Mesendoderm (in vitro differentiated cells): ENCODE measurements at regions not wholly inside any gene's neighbourhood (a gene's known extent, or its start where the extent isn't known, plus 50 kb on each side); places are given as distances from the start of the nearest gene placed in this dataset.

Source experiments
- DNase-seq: peaks from one replicate; pipeline ENCODE4 v3.0.0; 2013
- H2AK5ac ChIP-seq: 2 replicates; pipeline ENCODE4 v1.6.1; 2013; ENCODE audit warnings: low read length, inconsistent platforms
- H2BK120ac ChIP-seq: 2 replicates; pipeline ENCODE4 v1.6.1; 2013; ENCODE audit warnings: low read depth, mild to moderate bottlenecking, low read length, moderate library complexity, mixed read lengths
- H2BK15ac ChIP-seq: replicated peaks from 2 replicates; pipeline ENCODE4 v1.6.1; 2013; ENCODE audit warnings: low read depth, mild to moderate bottlenecking, moderate library complexity
- H2BK5ac ChIP-seq: 2 replicates; pipeline ENCODE4 v1.6.1; 2013; ENCODE audit warnings: low read length, inconsistent platforms
- H3K18ac ChIP-seq: 2 replicates; pipeline ENCODE4 v1.6.1; 2013; ENCODE audit warnings: mild to moderate bottlenecking, low read length, mixed read lengths
- H3K23ac ChIP-seq: one replicate; pipeline ENCODE4 v1.6.1; 2013; ENCODE audit warnings: low read length
- H3K27ac ChIP-seq: 2 replicates; pipeline ENCODE4 v1.5.1; 2013; ENCODE audit warnings: low read depth, mild to moderate bottlenecking, inconsistent platforms, low read length, moderate library complexity
- H3K27me3 ChIP-seq: 2 replicates; pipeline ENCODE4 v1.6.1; 2013; ENCODE audit warnings: low read length, control low read depth, mild to moderate bottlenecking, inconsistent platforms; ENCODE audit not compliant: insufficient read depth, poor library complexity
- H3K36me3 ChIP-seq: 2 replicates; pipeline ENCODE4 v1.6.1; 2013; ENCODE audit warnings: low read length, inconsistent platforms; ENCODE audit not compliant: control insufficient read depth, insufficient read depth
- H3K4ac ChIP-seq: one replicate; pipeline ENCODE4 v1.6.1; 2013; ENCODE audit warnings: low read depth, mild to moderate bottlenecking, low read length, moderate library complexity
- H3K4me1 ChIP-seq: 2 replicates; pipeline ENCODE4 v1.6.1; 2013; ENCODE audit warnings: low read depth, low read length, inconsistent platforms; ENCODE audit not compliant: control insufficient read depth
- H3K4me2 ChIP-seq: 2 replicates; pipeline ENCODE4 v1.6.1; 2013; ENCODE audit warnings: low read length
- H3K4me3 ChIP-seq: 2 replicates; pipeline ENCODE4 v1.5.1; 2013; ENCODE audit warnings: mild to moderate bottlenecking, low read length
- H3K56ac ChIP-seq: one replicate; pipeline ENCODE4 v1.6.1; 2013; ENCODE audit warnings: low read length
- H3K79me1 ChIP-seq: 2 replicates; pipeline ENCODE4 v1.6.1; 2013; ENCODE audit warnings: low read length, inconsistent platforms
- H3K79me2 ChIP-seq: 2 replicates; pipeline ENCODE4 v1.6.1; 2013; ENCODE audit warnings: mild to moderate bottlenecking, low read length; ENCODE audit not compliant: control insufficient read depth, insufficient read depth
- H3K9ac ChIP-seq: 2 replicates; pipeline ENCODE4 v1.6.1; 2013; ENCODE audit warnings: low read length, inconsistent platforms
- H4K5ac ChIP-seq: one replicate; pipeline ENCODE4 v1.6.1; 2013; ENCODE audit warnings: low read length
- H4K8ac ChIP-seq: one replicate; pipeline ENCODE4 v1.6.1; 2013; ENCODE audit warnings: low read depth, mild to moderate bottlenecking, control low read depth, low read length, moderate library complexity
- WGBS: extraction: QIAGEN DNeasy Blood & Tissue Kit; methylation state at CpG from one replicate; pipeline ENCODE4 v1.1.7; 2013; ENCODE audit warnings: low lambda C conversion rate, missing lambda C conversion rate; ENCODE audit not compliant: insufficient coverage; ENCODE audit errors: extremely low coverage; 5-methylcytosine and 5-hydroxymethylcytosine counted together

GRCh38 chr12:63238892-63239291 is 87.9 kb upstream of the AVPR1A start:
- Histone ChIP-seq H3K79me2 (no peaks in the 10 kb centered on the region), H3K4me1 (no peaks in the 10 kb centered on the region), H3K18ac (no peak overlapping the region), H3K27ac (no peak overlapping the region), H3K23ac (no peak overlapping the region), H3K4ac (no peak overlapping the region), H2AK5ac (no peak overlapping the region), H3K4me3 (no peak overlapping the region), H2BK120ac (no peak overlapping the region), H3K27me3 (no peaks in the 10 kb centered on the region), H3K56ac (no peak overlapping the region), H4K8ac (no peak overlapping the region), H2BK15ac (no peak overlapping the region), H3K4me2 (no peak overlapping the region), H3K9ac (no peak overlapping the region), H3K36me3 (no peaks in the 10 kb centered on the region), H2BK5ac (no peak overlapping the region), H3K79me1 (no peaks in the 10 kb centered on the region), H4K5ac (no peak overlapping the region)
- no peak for DNase-seq

GRCh38 chr12:63232896-63233295 is 81.9 kb upstream of the AVPR1A start:
- DNase-seq = no peak
- Histone ChIP-seq H3K18ac (no peak overlapping the region), H3K27me3 (no peaks in the 10 kb centered on the region), H3K27ac (no peak overlapping the region), H2BK5ac (no peak overlapping the region), H4K8ac (no peak overlapping the region), H4K5ac (no peak overlapping the region), H2AK5ac (no peak overlapping the region), H3K56ac (no peak overlapping the region), H3K9ac (no peak overlapping the region), H3K79me1 (no peaks in the 10 kb centered on the region), H3K4me1 (no peaks in the 10 kb centered on the region), H3K4me3 (no peak overlapping the region), H2BK120ac (no peak overlapping the region), H3K4ac (no peak overlapping the region), H2BK15ac (no peak overlapping the region), H3K23ac (no peak overlapping the region), H3K4me2 (no peak overlapping the region), H3K36me3 (no peaks in the 10 kb centered on the region), H3K79me2 (no peaks in the 10 kb centered on the region)
- 100% methylated on average over 2 of the region's 3 CpGs for WGBS

- no peak overlapping the region for H3K9ac ChIP-seq
- H3K23ac ChIP-seq = no peak overlapping the region
- no peaks in the 10 kb centered on the region for H3K27me3 ChIP-seq
- no peak overlapping the region for H4K8ac ChIP-seq
- no peak overlapping the region for H3K4me3 ChIP-seq
- no peak overlapping the region for H2BK5ac ChIP-seq
- no peak overlapping the region for H2BK120ac ChIP-seq
- no peak overlapping the region for H3K4me2 ChIP-seq
- DNase-seq = no peak
- no peak overlapping the region for H3K4ac ChIP-seq
- no peaks in the 10 kb centered on the region for H3K79me1 ChIP-seq
- H3K4me1 ChIP-seq = no peaks in the 10 kb centered on the region
- no peak overlapping the region for H3K18ac ChIP-seq
- no peak overlapping the region for H2AK5ac ChIP-seq
- no peak overlapping the region for H4K5ac ChIP-seq
- no peak overlapping the region for H3K56ac ChIP-seq
- H3K36me3 ChIP-seq = no peaks in the 10 kb centered on the region
- H3K27ac ChIP-seq = no peak overlapping the region
- no peaks in the 10 kb centered on the region for H3K79me2 ChIP-seq
- no CpG with 5 or more reads among the region's 3 CpGs for WGBS
- H2BK15ac ChIP-seq = no peak overlapping the region
Measured at GRCh38 chr12:63228853-63229252, 77.9 kb upstream of the AVPR1A start.

- Histone ChIP-seq H2BK15ac (no peak overlapping the region), H2BK5ac (no peak overlapping the region), H3K9ac (no peak overlapping the region), H3K23ac (no peak overlapping the region), H3K56ac (no peak overlapping the region), H3K79me2 (no peaks in the 10 kb centered on the region), H3K4me1 (no peaks in the 10 kb centered on the region), H4K8ac (no peak overlapping the region), H3K27ac (no peak overlapping the region), H3K18ac (no peak overlapping the region), H4K5ac (no peak overlapping the region), H3K4me2 (no peak overlapping the region), H2BK120ac (no peak overlapping the region), H2AK5ac (no peak overlapping the region), H3K36me3 (no peaks in the 10 kb centered on the region), H3K4ac (no peak overlapping the region), H3K27me3 (no peaks in the 10 kb centered on the region), H3K79me1 (no peaks in the 10 kb centered on the region), H3K4me3 (no peak overlapping the region)
- no CpG with 5 or more reads among the region's 2 CpGs for WGBS
- DNase-seq = no peak
Measured at GRCh38 chr12:63226792-63227463, 75.9 kb upstream of the AVPR1A start.

GRCh38 chr12:63224396-63224795 is 73.4 kb upstream of the AVPR1A start:
- Histone ChIP-seq H3K9ac (no peak overlapping the region), H2BK5ac (no peak overlapping the region), H3K27me3 (no peaks in the 10 kb centered on the region), H2BK120ac (no peak overlapping the region), H3K4me3 (no peak overlapping the region), H3K4me2 (no peak overlapping the region), H3K4me1 (no peaks in the 10 kb centered on the region), H2BK15ac (no peak overlapping the region), H2AK5ac (no peak overlapping the region), H3K27ac (no peak overlapping the region), H3K56ac (no peak overlapping the region), H3K18ac (no peak overlapping the region), H4K5ac (no peak overlapping the region), H3K36me3 (no peaks in the 10 kb centered on the region), H3K79me1 (no peaks in the 10 kb centered on the region), H3K79me2 (no peaks in the 10 kb centered on the region), H4K8ac (no peak overlapping the region), H3K23ac (no peak overlapping the region), H3K4ac (no peak overlapping the region)
- DNase-seq = no peak
- WGBS = no CpG with 5 or more reads among the region's 1 CpG

- H2BK15ac ChIP-seq = no peak overlapping the region
- no peak overlapping the region for H2BK120ac ChIP-seq
- H2AK5ac ChIP-seq = no peak overlapping the region
- H4K5ac ChIP-seq = no peak overlapping the region
- H3K79me1 ChIP-seq = no peaks in the 10 kb centered on the region
- H3K4me2 ChIP-seq = no peak overlapping the region
- no peaks in the 10 kb centered on the region for H3K36me3 ChIP-seq
- no peaks in the 10 kb centered on the region for H3K4me1 ChIP-seq
- no peak overlapping the region for H3K56ac ChIP-seq
- H3K27ac ChIP-seq = no peak overlapping the region
- H3K18ac ChIP-seq = no peak overlapping the region
- no peak overlapping the region for H3K4ac ChIP-seq
- no peak overlapping the region for H3K23ac ChIP-seq
- no peak overlapping the region for H4K8ac ChIP-seq
- no peak overlapping the region for H3K9ac ChIP-seq
- no peaks in the 10 kb centered on the region for H3K79me2 ChIP-seq
- no peaks in the 10 kb centered on the region for H3K27me3 ChIP-seq
- no peak for DNase-seq
- H3K4me3 ChIP-seq = no peak overlapping the region
- H2BK5ac ChIP-seq = no peak overlapping the region
Measured at GRCh38 chr12:63223128-63223527, 72.1 kb upstream of the AVPR1A start.
